ENCODE measurements at regions not wholly inside any gene's neighbourhood (a gene's known extent, or its start where the extent isn't known, plus 50 kb on each side); places are given as distances from the start of the nearest gene placed in this dataset.
"Not testable (repeated sequence)": the region's sequence is repeated elsewhere in the genome, so short reads cannot be mapped to it uniquely, and the experiment has no call there.

DNA sequence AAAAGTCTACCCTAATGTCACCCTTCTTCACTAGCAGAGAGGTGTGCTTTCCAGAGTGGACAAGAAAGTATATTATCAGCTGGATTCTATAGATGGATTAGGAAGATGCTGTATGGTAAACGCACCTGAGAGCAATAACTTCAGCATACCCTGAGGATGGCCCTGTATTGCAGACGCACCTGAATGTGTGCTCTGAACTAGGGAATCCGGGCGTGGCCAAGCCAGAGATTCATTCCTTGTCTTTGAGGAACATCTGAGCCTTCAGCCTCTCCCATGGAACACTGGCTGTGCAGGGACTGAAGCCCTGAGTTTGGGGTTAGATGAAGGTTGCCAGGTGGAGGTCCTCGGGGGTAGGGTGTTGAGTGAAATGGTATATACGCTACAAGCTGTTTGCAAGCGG lies 66.2 kb upstream of the NFE2L3 start:
- TF ChIP-seq POLR2A (IDR thresholded peaks at IDR 0.05; ENCODE audit: low read depth) (no peak), EP300 (IDR thresholded peaks at IDR 0.05) (no peak), POLR2AphosphoS5 (IDR thresholded peaks at IDR 0.05) (no peak)
- TF ChIP-seq, protein P1, sequence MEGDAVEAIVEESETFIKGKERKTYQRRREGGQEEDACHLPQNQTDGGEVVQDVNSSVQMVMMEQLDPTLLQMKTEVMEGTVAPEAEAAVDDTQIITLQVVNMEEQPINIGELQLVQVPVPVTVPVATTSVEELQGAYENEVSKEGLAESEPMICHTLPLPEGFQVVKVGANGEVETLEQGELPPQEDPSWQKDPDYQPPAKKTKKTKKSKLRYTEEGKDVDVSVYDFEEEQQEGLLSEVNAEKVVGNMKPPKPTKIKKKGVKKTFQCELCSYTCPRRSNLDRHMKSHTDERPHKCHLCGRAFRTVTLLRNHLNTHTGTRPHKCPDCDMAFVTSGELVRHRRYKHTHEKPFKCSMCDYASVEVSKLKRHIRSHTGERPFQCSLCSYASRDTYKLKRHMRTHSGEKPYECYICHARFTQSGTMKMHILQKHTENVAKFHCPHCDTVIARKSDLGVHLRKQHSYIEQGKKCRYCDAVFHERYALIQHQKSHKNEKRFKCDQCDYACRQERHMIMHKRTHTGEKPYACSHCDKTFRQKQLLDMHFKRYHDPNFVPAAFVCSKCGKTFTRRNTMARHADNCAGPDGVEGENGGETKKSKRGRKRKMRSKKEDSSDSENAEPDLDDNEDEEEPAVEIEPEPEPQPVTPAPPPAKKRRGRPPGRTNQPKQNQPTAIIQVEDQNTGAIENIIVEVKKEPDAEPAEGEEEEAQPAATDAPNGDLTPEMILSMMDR (IDR thresholded peaks at IDR 0.05): no peak
- intact Hi-C loops (cut with DNase I): no loop called here
- peaks cover 0 to 18% (median 0%) of the 10 kb centered on the region in 4 donors for H3K27me3 ChIP-seq
- WGBS: 93% methylated on average over 7 of the region's 7 CpGs
- no peaks in the 10 kb centered on the region for H3K36me3 ChIP-seq
- H3K27ac ChIP-seq (replicated peaks in 1 of 4): no peak overlapping the region
- H3K4me3 ChIP-seq: no peak overlapping the region
- H3K4me1 ChIP-seq: no peaks in the 10 kb centered on the region
- DNase-seq (ENCODE audit: extremely low spot score): no peak
- H3K9me3 ChIP-seq: no peaks in the 10 kb centered on the region

DNA sequence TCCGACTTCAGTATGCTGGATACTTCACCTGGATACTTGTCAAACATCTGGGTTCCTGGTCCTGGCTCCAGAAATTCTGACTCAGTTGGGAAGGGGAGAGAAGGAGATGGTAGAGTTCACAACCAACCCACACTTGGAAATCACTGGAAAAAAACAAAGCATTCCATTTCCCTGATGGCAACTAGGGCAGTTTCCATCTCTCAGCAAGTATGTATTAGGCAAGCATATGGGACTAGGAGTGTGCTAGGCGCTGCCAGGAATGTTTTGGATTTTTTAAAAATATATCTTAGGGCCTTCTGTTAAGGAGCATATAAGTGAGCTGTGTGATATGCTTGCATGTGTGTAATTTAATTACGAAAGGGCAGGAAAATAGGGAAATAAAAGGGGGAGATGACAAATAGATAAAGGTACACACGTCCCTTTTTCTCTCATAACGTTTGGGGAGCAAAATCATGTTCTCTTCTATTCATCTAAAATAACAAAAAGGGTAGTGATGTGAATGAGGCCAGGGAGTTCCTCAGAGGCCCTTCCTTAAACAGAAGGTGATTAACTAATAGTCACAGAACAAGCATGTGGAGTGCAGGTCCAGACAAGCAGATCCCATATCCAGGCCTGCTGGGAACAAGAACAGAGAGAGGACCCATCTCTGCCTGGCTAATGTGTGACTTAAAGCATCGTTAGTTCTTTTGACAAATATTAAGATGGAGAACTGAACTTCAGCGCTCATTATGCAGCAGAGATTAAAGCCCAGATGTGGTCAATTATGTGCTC lies 64.5 kb upstream of the NFE2L3 start:
- intact Hi-C loops (cut with DNase I): no loop called here
- TF ChIP-seq EP300 (IDR thresholded peaks at IDR 0.05) (no peak), POLR2AphosphoS5 (IDR thresholded peaks at IDR 0.05) (no peak)
- TF ChIP-seq, protein P1 (IDR thresholded peaks at IDR 0.05): no peak
- no peaks in the 10 kb centered on the region for H3K36me3 ChIP-seq
- H3K4me3 ChIP-seq: no peak overlapping the region
- H3K4me1 ChIP-seq: peaks cover 0 to 4% (median 0%) of the 10 kb centered on the region in 4 donors
- H3K9me3 ChIP-seq: no peaks in the 10 kb centered on the region
- 90% methylated on average over 7 of the region's 7 CpGs for WGBS
- DNase-seq (ENCODE audit: extremely low spot score): no peak
- no peak overlapping the region for H3K27ac ChIP-seq (replicated peaks in 1 of 4)
- peaks cover 0 to 4% (median 0%) of the 10 kb centered on the region in 4 donors for H3K27me3 ChIP-seq

DNA sequence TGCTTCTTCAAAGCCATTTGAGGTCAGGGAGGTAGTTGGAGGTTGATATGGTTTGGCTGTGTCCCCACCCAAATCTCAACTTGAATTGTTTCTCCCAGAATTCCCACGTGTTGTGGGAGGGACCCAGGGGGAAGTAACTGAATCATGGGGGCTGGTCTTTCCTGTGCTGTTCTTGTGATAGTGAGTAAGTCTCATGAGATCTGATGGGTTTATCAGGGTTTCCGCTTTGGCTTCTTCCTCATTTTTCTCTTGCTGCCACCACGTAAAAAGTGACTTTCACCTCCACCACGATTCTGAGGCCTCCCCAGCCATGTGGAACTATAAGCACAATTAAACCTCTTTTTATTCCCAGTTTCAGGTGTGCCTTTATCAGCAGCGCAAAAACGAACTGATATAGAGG lies 62.5 kb upstream of the NFE2L3 start:
- intact Hi-C loops (cut with DNase I); H3K4me1 ChIP-seq; H3K4me3 ChIP-seq; H3K27ac ChIP-seq (replicated peaks in 1 of 4); H3K9me3 ChIP-seq; H3K36me3 ChIP-seq; DNase-seq (ENCODE audit: extremely low spot score); H3K27me3 ChIP-seq: not testable (repeated sequence)
- 80% methylated on average over 6 of the region's 6 CpGs for WGBS

DNA sequence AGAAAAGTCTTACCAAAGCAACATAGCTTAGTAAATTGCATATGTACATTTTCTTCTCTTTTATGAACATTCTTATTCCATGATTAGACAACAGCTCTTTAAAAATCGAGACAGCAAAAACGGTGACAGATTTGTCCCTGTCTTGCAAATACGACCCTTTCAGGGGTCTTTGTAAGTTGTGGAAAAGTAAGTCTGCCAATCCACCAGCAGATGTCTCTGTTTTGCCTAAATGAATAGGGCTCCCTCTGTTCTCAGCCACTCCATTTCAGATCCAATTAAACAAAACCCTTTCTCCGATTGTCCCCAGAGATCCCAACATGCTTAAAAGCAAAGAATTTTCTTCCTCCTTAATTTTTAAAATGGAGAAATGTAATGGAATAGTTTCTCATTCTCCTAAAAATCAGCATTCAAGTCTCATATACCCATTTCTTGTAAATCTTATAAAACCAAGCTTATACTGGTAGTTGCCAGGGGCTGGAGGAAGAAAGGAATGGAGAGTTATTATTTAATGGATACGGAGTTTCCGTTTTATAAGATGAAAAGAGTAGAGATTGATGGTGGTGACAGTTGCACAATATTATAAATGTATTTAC lies 61.0 kb upstream of the NFE2L3 start:
- 10% methylated on average over 6 of the region's 6 CpGs for WGBS
- H3K27ac ChIP-seq (replicated peaks in 1 of 4): no peak overlapping the region
- TF ChIP-seq POLR2A (IDR thresholded peaks at IDR 0.05; ENCODE audit: low read depth) (no peak), EP300 (IDR thresholded peaks at IDR 0.05) (no peak), POLR2AphosphoS5 (IDR thresholded peaks at IDR 0.05) (no peak)
- TF ChIP-seq, protein P1 (IDR thresholded peaks at IDR 0.05): peak; percentile 54 to 63 (median 55)
- peaks cover 0 to 3% (median 0%) of the 10 kb centered on the region in 4 donors for H3K27me3 ChIP-seq
- intact Hi-C loops (cut with DNase I): no loop called here
- H3K4me1 ChIP-seq: peaks cover 0 to 4% (median 0%) of the 10 kb centered on the region in 4 donors
- DNase-seq (ENCODE audit: extremely low spot score): no peak
- no peaks in the 10 kb centered on the region for H3K36me3 ChIP-seq
- no peak overlapping the region for H3K4me3 ChIP-seq
- H3K9me3 ChIP-seq: no peaks in the 10 kb centered on the region

DNA sequence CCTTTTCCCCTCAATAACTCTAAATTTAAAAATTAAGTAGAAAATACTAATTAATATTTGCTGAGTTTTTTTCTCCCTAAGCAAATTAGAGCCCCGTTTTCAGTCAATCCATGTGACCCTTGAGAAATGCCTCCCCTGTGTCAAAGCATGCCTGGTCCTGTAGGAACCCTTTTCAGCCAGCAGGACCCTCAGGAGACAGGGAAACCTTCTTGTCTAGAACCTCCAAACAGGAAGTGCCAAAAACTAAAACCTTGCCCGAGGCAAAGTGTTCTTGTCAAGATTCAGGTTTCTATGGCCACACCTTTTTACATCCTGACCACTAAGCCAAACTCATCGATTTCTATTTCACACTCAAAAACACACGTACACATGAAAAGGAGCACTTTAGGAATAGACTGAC lies 60.1 kb upstream of the NFE2L3 start:
- Histone ChIP-seq H3K4me1 (peaks cover 0 to 4% (median 0%) of the 10 kb centered on the region in 4 donors), H3K36me3 (no peaks in the 10 kb centered on the region), H3K9me3 (no peaks in the 10 kb centered on the region), H3K4me3 (no peak overlapping the region), H3K27ac (replicated peaks in 1 of 4) (no peak overlapping the region), H3K27me3 (peaks cover 0 to 3% (median 0%) of the 10 kb centered on the region in 4 donors)
- WGBS: 79% methylated on average over 4 of the region's 4 CpGs
- intact Hi-C loops (cut with DNase I): no loop called here
- DNase-seq (ENCODE audit: extremely low spot score): no peak
- no peak for TF ChIP-seq POLR2AphosphoS5 (IDR thresholded peaks at IDR 0.05)
- TF ChIP-seq POLR2A (IDR thresholded peaks at IDR 0.05; ENCODE audit: low read depth): no peak
- no peak for TF ChIP-seq EP300 (IDR thresholded peaks at IDR 0.05)
